GM23338 (cell line): ENCODE measurements at regions not wholly inside any gene's neighbourhood (a gene's known extent, or its start where the extent isn't known, plus 50 kb on each side); places are given as distances from the start of the nearest gene placed in this dataset.

Experiments
- ATAC-seq: fragments of 200-7000 bp; cut with Tn5 transposase; 3 replicates; pipeline ENCODE4 v1.9.1; 2020
- DNase-seq: peaks from one replicate; pipeline ENCODE4 v3.0.0-alpha.2; 2015; ENCODE audit warnings: low spot score
- H2AFZ ChIP-seq: fragments of 200-600 bp; sonication (generic); 2 replicates; pipeline ENCODE4 v1.8.0; 2016; ENCODE audit warnings: antibody characterized with exemption, mild to moderate bottlenecking, moderate library complexity
- H3F3A ChIP-seq: fragments of 200-600 bp; sonication (generic); replicated peaks from 2 replicates; pipeline ENCODE4 v1.8.0; 2017; ENCODE audit warnings: antibody characterized with exemption, mixed run types, low read depth
- H3K27ac ChIP-seq: fragments of 200-600 bp; sonication (generic); 2 replicates; pipeline ENCODE4 v1.6.1; 2016; ENCODE audit warnings: low read depth
- H3K27me3 ChIP-seq: fragments of 200-600 bp; sonication (generic); 2 replicates; pipeline ENCODE4 v1.8.0; 2016; ENCODE audit warnings: mild to moderate bottlenecking, mixed run types, moderate library complexity; ENCODE audit not compliant: insufficient read depth
- H3K36me3 ChIP-seq: fragments of 200-600 bp; sonication (generic); 2 replicates; pipeline ENCODE4 v1.8.0; 2016; ENCODE audit warnings: mild to moderate bottlenecking; ENCODE audit not compliant: insufficient read depth
- H3K4me1 ChIP-seq: fragments of 200-600 bp; sonication (generic); 2 replicates; pipeline ENCODE4 v1.8.0; 2016; ENCODE audit warnings: mild to moderate bottlenecking, moderate library complexity; ENCODE audit not compliant: insufficient read depth
- H3K4me2 ChIP-seq: fragments of 200-600 bp; sonication (generic); 2 replicates; pipeline ENCODE4 v1.7.1; 2017; ENCODE audit warnings: mixed run types
- H3K4me3 ChIP-seq: fragments of 200-600 bp; sonication (generic); 2 replicates; pipeline ENCODE4 v1.6.1; 2016; ENCODE audit warnings: mixed run types
- H3K79me2 ChIP-seq: fragments of 200-600 bp; sonication (generic); replicated peaks from 2 replicates; pipeline ENCODE4 v1.8.0; 2017; ENCODE audit warnings: mild to moderate bottlenecking; ENCODE audit not compliant: insufficient read depth
- H3K9me2 ChIP-seq: fragments of 200-600 bp; sonication (generic); 2 replicates; pipeline ENCODE4 v1.8.0; 2017; ENCODE audit not compliant: insufficient read depth
- H4K20me1 ChIP-seq: fragments of 200-600 bp; sonication (generic); replicated peaks from 2 replicates; pipeline ENCODE4 v1.8.0; 2017; ENCODE audit warnings: mild to moderate bottlenecking; ENCODE audit not compliant: insufficient read depth
- H3K27ac Mint-ChIP-seq: 2 replicates; pipeline ENCODE4 v1.8.0; 2020; ENCODE audit warnings: inconsistent platforms, mild to moderate bottlenecking, moderate library complexity, mixed read lengths
- H3K27me3 Mint-ChIP-seq: 3 replicates; pipeline ENCODE4 v1.8.0; 2022; ENCODE audit warnings: low read depth, mild to moderate bottlenecking, moderate library complexity, mixed read lengths, inconsistent platforms; ENCODE audit not compliant: insufficient read depth, poor library complexity
- H3K36me3 Mint-ChIP-seq: 3 replicates; pipeline ENCODE4 v1.8.0; 2021; ENCODE audit warnings: low read depth, mild to moderate bottlenecking, inconsistent platforms, moderate library complexity, mixed read lengths
- H3K4me1 Mint-ChIP-seq: 3 replicates; pipeline ENCODE4 v1.8.0; 2020; ENCODE audit warnings: mild to moderate bottlenecking, inconsistent platforms, mixed read lengths
- H3K4me3 Mint-ChIP-seq: 3 replicates; pipeline ENCODE4 v1.8.0; 2021; ENCODE audit warnings: moderate library complexity, mild to moderate bottlenecking, inconsistent platforms, mixed read lengths
- H3K9me3 Mint-ChIP-seq: 3 replicates; pipeline ENCODE4 v1.8.0; 2020; ENCODE audit warnings: moderate library complexity, mild to moderate bottlenecking, inconsistent platforms, mixed read lengths
- CREB1 ChIP-seq: fragments of 250-450 bp; sonication (Bioruptor Pico); IDR thresholded peaks from 2 replicates; pipeline ENCODE4 v1.5.0; 2020; ENCODE audit warnings: low read depth, mild to moderate bottlenecking, moderate library complexity
- ETS1 ChIP-seq: IDR thresholded peaks from 2 replicates; pipeline ENCODE4 v1.6.1; 2016; ENCODE audit warnings: antibody characterized with exemption
- EZH2 ChIP-seq: fragments of 200-600 bp; sonication (generic); IDR thresholded peaks from one replicate; pipeline ENCODE4 v1.8.0; 2017; ENCODE audit warnings: antibody characterized with exemption, mild to moderate bottlenecking, low read depth; ENCODE audit not compliant: unreplicated experiment
- JUNB ChIP-seq: IDR thresholded peaks from one replicate; pipeline ENCODE4 v1.6.1; 2016; ENCODE audit warnings: antibody characterized with exemption; ENCODE audit not compliant: unreplicated experiment
- NANOG ChIP-seq: IDR thresholded peaks from 2 replicates; pipeline ENCODE4 v1.6.1; 2016; ENCODE audit warnings: antibody characterized with exemption, borderline replicate concordance
- STAT1 ChIP-seq: IDR thresholded peaks from one replicate; pipeline ENCODE4 v1.6.1; 2016; ENCODE audit warnings: antibody characterized with exemption; ENCODE audit not compliant: unreplicated experiment
- ZNF114 ChIP-seq: fragments of 250-450 bp; sonication (Bioruptor Pico); IDR thresholded peaks from 2 replicates; pipeline ENCODE4 v1.5.0; 2020; ENCODE audit warnings: mild to moderate bottlenecking, moderate library complexity
- ZNF331 ChIP-seq: fragments of 250-450 bp; sonication (Bioruptor Pico); IDR thresholded peaks from 2 replicates; pipeline ENCODE4 v1.5.0; 2020; ENCODE audit warnings: low read depth, mild to moderate bottlenecking, moderate library complexity
- TF ChIP-seq, protein P1 (sequence below): fragments of 250-450 bp; sonication (Bioruptor Pico); IDR thresholded peaks from 2 replicates; pipeline ENCODE4 v1.5.0; 2020; ENCODE audit warnings: mild to moderate bottlenecking, moderate library complexity
- TF ChIP-seq, protein P2 (sequence below), 2 experiments: fragments of 200-600 bp in 1 of 2; sonication (generic) in 1 of 2; conservative IDR thresholded peaks; 2 replicates each; pipeline versions ENCODE4 v1.5.1 to v1.6.1; 2016 to 2017; ENCODE audit warnings: antibody characterized with exemption in 2 of 2, low read depth in 2 of 2, mild to moderate bottlenecking in 2 of 2, moderate library complexity in 1 of 2

- Mint-ChIP-seq H3K9me3 (no peaks in the 10 kb centered on the region), H3K27ac (no peak overlapping the region), H3K27me3 (no peaks in the 10 kb centered on the region), H3K4me3 (no peak overlapping the region), H3K36me3 (no peaks in the 10 kb centered on the region; the same call in 2 of the 3 replicates), H3K4me1 (peaks cover 7% of the 10 kb centered on the region; the same call in 2 of the 3 replicates)
- Histone ChIP-seq H3K9me2 (peaks cover 6% of the 10 kb centered on the region; the same call in 1 of the 2 replicates), H3F3A (no peaks in the 10 kb centered on the region), H3K4me3 (no peak overlapping the region), H4K20me1 (no peaks in the 10 kb centered on the region), H3K79me2 (no peaks in the 10 kb centered on the region), H3K36me3 (no peaks in the 10 kb centered on the region), H3K27ac (no peak overlapping the region), H3K27me3 (no peaks in the 10 kb centered on the region), H3K4me1 (peaks cover 9% of the 10 kb centered on the region), H2AFZ (no peak overlapping the region), H3K4me2 (0 out of 2 replicates have a peak overlapping the region, but pooled peaks have one; percentile 12)
- TF ChIP-seq CREB1 (CRISPR knock-in tag), result peak; percentile 21; the same call in 1 of the 2 replicates
- TF ChIP-seq NANOG, result no peak
- ATAC-seq (no peak), DNase-seq (peak; percentile 30)
These were observed 674.8 kb downstream of the PLPP3 start for GRCh38 chr1:55904541-55904940.

DNA sequence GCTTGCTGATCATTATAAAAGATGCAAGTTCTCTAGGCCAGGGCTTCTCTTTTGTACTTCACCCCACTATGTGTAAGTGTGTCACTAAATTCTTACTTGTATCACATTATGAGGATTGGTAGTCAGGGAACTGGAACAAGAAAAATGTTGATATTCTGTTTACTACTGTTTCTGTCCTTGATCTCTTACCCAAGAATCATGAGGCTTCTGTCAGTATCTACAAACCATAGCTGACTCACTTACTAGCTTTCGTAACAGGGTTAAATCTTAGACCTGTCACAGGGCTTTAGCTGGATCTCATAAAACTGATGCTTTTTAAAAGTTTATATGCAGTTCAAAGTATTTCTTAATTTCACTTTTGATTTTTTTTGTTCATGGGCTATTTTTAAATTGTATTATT lies 681.2 kb downstream of the PLPP3 start:
- Histone ChIP-seq H3K4me1 (no peaks in the 10 kb centered on the region), H3K4me2 (no peak overlapping the region), H3K27me3 (no peaks in the 10 kb centered on the region), H3K36me3 (no peaks in the 10 kb centered on the region), H2AFZ (no peak overlapping the region), H3K9me2 (no peaks in the 10 kb centered on the region), H4K20me1 (no peaks in the 10 kb centered on the region), H3K4me3 (no peak overlapping the region), H3F3A (no peaks in the 10 kb centered on the region), H3K79me2 (no peaks in the 10 kb centered on the region), H3K27ac (no peak overlapping the region)
- Mint-ChIP-seq H3K9me3 (0 out of 3 replicates have a peak, but pooled peaks cover under 1% of the 10 kb centered on the region), H3K4me3 (no peak overlapping the region), H3K36me3 (no peaks in the 10 kb centered on the region; the same call in 2 of the 3 replicates), H3K27ac (no peak overlapping the region), H3K4me1 (no peaks in the 10 kb centered on the region), H3K27me3 (no peaks in the 10 kb centered on the region)
- no peak for TF ChIP-seq ZNF114 (CRISPR knock-in tag)
- no peak for TF ChIP-seq ETS1
- no peak for TF ChIP-seq JUNB
- TF ChIP-seq ZNF331 (CRISPR knock-in tag), result no peak
- TF ChIP-seq NANOG, result no peak
- TF ChIP-seq EZH2, result no peak
- TF ChIP-seq, protein P1, sequence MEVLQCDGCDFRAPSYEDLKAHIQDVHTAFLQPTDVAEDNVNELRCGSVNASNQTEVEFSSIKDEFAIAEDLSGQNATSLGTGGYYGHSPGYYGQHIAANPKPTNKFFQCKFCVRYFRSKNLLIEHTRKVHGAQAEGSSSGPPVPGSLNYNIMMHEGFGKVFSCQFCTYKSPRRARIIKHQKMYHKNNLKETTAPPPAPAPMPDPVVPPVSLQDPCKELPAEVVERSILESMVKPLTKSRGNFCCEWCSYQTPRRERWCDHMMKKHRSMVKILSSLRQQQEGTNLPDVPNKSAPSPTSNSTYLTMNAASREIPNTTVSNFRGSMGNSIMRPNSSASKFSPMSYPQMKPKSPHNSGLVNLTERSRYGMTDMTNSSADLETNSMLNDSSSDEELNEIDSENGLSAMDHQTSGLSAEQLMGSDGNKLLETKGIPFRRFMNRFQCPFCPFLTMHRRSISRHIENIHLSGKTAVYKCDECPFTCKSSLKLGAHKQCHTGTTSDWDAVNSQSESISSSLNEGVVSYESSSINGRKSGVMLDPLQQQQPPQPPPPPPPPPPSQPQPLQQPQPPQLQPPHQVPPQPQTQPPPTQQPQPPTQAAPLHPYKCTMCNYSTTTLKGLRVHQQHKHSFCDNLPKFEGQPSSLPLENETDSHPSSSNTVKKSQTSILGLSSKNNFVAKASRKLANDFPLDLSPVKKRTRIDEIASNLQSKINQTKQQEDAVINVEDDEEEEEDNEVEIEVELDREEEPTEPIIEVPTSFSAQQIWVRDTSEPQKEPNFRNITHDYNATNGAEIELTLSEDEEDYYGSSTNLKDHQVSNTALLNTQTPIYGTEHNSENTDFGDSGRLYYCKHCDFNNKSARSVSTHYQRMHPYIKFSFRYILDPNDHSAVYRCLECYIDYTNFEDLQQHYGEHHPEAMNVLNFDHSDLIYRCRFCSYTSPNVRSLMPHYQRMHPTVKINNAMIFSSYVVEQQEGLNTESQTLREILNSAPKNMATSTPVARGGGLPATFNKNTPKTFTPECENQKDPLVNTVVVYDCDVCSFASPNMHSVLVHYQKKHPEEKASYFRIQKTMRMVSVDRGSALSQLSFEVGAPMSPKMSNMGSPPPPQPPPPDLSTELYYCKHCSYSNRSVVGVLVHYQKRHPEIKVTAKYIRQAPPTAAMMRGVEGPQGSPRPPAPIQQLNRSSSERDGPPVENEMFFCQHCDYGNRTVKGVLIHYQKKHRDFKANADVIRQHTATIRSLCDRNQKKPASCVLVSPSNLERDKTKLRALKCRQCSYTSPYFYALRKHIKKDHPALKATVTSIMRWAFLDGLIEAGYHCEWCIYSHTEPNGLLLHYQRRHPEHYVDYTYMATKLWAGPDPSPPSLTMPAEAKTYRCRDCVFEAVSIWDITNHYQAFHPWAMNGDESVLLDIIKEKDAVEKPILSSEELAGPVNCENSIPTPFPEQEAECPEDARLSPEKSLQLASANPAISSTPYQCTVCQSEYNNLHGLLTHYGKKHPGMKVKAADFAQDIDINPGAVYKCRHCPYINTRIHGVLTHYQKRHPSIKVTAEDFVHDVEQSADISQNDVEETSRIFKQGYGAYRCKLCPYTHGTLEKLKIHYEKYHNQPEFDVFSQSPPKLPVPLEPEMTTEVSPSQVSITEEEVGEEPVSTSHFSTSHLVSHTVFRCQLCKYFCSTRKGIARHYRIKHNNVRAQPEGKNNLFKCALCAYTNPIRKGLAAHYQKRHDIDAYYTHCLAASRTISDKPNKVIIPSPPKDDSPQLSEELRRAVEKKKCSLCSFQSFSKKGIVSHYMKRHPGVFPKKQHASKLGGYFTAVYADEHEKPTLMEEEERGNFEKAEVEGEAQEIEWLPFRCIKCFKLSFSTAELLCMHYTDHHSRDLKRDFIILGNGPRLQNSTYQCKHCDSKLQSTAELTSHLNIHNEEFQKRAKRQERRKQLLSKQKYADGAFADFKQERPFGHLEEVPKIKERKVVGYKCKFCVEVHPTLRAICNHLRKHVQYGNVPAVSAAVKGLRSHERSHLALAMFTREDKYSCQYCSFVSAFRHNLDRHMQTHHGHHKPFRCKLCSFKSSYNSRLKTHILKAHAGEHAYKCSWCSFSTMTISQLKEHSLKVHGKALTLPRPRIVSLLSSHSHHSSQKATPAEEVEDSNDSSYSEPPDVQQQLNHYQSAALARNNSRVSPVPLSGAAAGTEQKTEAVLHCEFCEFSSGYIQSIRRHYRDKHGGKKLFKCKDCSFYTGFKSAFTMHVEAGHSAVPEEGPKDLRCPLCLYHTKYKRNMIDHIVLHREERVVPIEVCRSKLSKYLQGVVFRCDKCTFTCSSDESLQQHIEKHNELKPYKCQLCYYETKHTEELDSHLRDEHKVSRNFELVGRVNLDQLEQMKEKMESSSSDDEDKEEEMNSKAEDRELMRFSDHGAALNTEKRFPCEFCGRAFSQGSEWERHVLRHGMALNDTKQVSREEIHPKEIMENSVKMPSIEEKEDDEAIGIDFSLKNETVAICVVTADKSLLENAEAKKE (CRISPR knock-in tag), result no peak
- TF ChIP-seq STAT1, result no peak
- TF ChIP-seq, protein P2, sequence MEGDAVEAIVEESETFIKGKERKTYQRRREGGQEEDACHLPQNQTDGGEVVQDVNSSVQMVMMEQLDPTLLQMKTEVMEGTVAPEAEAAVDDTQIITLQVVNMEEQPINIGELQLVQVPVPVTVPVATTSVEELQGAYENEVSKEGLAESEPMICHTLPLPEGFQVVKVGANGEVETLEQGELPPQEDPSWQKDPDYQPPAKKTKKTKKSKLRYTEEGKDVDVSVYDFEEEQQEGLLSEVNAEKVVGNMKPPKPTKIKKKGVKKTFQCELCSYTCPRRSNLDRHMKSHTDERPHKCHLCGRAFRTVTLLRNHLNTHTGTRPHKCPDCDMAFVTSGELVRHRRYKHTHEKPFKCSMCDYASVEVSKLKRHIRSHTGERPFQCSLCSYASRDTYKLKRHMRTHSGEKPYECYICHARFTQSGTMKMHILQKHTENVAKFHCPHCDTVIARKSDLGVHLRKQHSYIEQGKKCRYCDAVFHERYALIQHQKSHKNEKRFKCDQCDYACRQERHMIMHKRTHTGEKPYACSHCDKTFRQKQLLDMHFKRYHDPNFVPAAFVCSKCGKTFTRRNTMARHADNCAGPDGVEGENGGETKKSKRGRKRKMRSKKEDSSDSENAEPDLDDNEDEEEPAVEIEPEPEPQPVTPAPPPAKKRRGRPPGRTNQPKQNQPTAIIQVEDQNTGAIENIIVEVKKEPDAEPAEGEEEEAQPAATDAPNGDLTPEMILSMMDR (conservative IDR thresholded peaks at IDR 0.05; ENCODE audit: low read depth in 2 of 2), result no peak
- DNase-seq (no peak), ATAC-seq (no peak)
